NT2/D1 (cell line): ENCODE measurements at regions not wholly inside any gene's neighbourhood (a gene's known extent, or its start where the extent isn't known, plus 50 kb on each side); places are given as distances from the start of the nearest gene placed in this dataset.

Source experiments
- DNase-seq: peaks from one replicate; pipeline ENCODE4 v3.0.0-alpha.2; 2011; ENCODE audit warnings: low read depth, low spot score
- H3K27me3 ChIP-seq: 2 replicates; pipeline ENCODE4 v1.6.0; 2011; ENCODE audit warnings: mild to moderate bottlenecking; ENCODE audit not compliant: insufficient read length, insufficient read depth
- H3K36me3 ChIP-seq: 2 replicates; pipeline ENCODE4 v1.6.1; 2011; ENCODE audit warnings: mild to moderate bottlenecking, low read length, mixed read lengths; ENCODE audit not compliant: insufficient read depth, insufficient read length
- H3K4me1 ChIP-seq: 2 replicates; pipeline ENCODE4 v1.5.1; 2011; ENCODE audit not compliant: insufficient read depth, insufficient read length
- H3K4me3 ChIP-seq: 2 replicates; pipeline ENCODE4 v1.5.1; 2011; ENCODE audit warnings: low read depth; ENCODE audit not compliant: insufficient read length
- H3K9ac ChIP-seq: 2 replicates; pipeline ENCODE4 v1.6.0; 2011; ENCODE audit warnings: low read depth; ENCODE audit not compliant: insufficient read length
- H3K9me3 ChIP-seq: 2 replicates; pipeline ENCODE4 v1.5.1; 2011; ENCODE audit warnings: mild to moderate bottlenecking, low read length; ENCODE audit not compliant: insufficient read depth
- SUZ12 ChIP-seq: IDR thresholded peaks from 2 replicates; pipeline ENCODE4 v1.6.1; 2011; ENCODE audit not compliant: insufficient read length, insufficient read depth; ENCODE audit errors: extremely low read depth
- YY1 ChIP-seq: IDR thresholded peaks from 2 replicates; pipeline ENCODE4 v1.6.1; 2011; ENCODE audit not compliant: insufficient read length, insufficient read depth
- ZNF274 ChIP-seq: IDR thresholded peaks from 2 replicates; pipeline ENCODE4 v1.6.1; 2011; ENCODE audit warnings: mild to moderate bottlenecking, low read depth, low read length

DNA sequence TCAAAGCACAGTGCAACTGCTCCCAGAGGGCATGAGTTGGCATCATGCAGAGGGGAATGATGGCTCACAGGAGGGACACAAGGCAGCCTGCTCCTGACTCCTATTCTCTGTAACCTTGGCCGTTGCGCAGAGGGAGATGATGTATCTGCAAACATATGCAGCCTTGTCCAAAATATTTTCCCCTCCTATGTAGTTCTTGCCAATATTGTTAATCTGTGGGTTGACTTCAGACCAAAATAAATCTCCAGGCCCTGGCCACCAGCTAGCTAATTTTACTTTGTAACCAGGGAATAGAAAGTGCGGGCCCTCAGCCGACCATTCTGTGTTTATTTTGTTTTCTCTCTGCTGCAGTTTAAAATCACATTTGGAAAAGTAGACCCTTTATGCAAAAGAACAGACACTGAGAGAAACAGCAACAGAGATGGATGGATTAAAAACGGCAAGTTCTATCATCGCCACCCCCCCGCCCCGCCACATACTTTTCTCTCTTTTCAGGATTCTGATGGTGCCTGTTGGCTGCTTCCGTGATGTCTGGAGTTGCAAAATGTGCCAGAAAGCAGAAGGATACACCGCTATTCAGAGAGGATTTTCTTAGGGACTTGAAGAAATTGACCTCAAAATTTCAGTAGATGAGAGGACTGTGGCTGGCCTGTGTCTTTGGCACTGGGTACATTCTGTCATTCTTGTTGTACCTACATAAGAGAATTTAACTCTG lies 185.3 kb upstream of the BCOR start:
- no peak overlapping the region for H3K4me3 ChIP-seq
- no peaks in the 10 kb centered on the region for H3K27me3 ChIP-seq
- peaks cover 6% of the 10 kb centered on the region for H3K4me1 ChIP-seq
- no peaks in the 10 kb centered on the region for H3K36me3 ChIP-seq
- H3K9ac ChIP-seq, result no peak overlapping the region
- no peak for DNase-seq
- peaks cover 25% of the 10 kb centered on the region; the same call in 1 of the 2 replicates for H3K9me3 ChIP-seq
- TF ChIP-seq SUZ12 (no peak), YY1 (no peak), ZNF274 (no peak)

DNA sequence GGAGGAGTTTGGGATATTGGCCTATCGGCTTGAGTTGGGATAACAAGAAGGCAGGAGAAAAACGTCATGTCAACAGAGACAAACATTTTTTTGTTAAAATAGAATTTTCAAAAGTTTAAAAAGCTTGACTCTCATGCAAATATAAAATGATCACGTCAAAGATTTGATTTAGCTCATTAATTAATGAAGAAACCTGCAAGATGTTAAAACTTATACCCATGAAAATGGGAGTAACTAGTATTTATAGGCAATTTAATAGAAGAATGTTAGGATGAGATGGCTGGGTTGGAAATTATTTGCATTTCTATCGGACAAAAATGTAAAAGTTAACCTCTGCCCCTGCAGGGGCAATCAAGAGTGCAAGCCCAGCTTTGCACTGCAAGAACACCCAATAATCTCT lies 184.6 kb upstream of the BCOR start:
- no peak for TF ChIP-seq YY1
- no peak for TF ChIP-seq ZNF274
- TF ChIP-seq SUZ12, result no peak

DNA sequence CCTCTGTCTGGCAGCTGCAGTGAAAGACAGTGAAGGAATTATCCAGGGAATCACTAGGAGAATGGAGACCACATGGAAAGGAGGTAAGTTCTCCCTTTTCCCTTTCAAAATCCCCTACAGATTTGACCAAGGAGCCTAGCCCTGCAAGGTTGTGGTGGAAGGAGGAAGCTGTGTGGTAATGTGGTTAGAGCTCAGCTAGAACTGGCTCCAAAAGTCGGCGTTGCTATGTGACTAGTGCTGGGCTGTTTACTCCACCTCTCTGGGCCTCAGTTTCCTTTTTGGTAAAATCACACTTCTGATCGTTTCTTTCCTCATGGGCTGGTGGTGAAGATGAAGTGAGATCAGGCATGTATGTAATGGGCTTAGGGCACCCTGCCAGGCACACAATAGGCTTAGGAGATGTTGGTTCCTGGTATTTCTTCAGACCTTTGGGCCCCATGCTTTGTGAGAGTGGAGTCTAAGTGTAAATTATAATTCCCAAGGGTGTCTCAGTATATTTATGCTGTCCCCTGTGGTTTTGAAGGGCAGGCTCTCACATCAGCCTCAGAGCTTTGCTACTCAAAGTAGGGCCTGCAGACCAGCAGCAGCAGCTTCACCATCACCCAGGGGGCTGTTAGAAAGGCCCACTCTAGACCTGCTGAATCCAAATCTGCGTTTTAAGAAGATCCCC lies 183.7 kb upstream of the BCOR start:
- no peaks in the 10 kb centered on the region for H3K36me3 ChIP-seq
- no peak overlapping the region for H3K4me3 ChIP-seq
- TF ChIP-seq YY1 (no peak), SUZ12 (no peak), ZNF274 (no peak)
- H3K9ac ChIP-seq, result no peak overlapping the region
- peaks cover 25% of the 10 kb centered on the region; the same call in 1 of the 2 replicates for H3K9me3 ChIP-seq
- peaks cover 6% of the 10 kb centered on the region for H3K4me1 ChIP-seq
- H3K27me3 ChIP-seq, result no peaks in the 10 kb centered on the region
- no peak for DNase-seq

More for the DNA sequence above, 184.6 kb upstream of the BCOR start:
- Histone ChIP-seq H3K4me1 (peaks cover 6% of the 10 kb centered on the region), H3K36me3 (no peaks in the 10 kb centered on the region), H3K9ac (no peak overlapping the region), H3K9me3 (peaks cover 25% of the 10 kb centered on the region; the same call in 1 of the 2 replicates), H3K4me3 (no peak overlapping the region), H3K27me3 (no peaks in the 10 kb centered on the region)
- DNase-seq, result no peak

DNA sequence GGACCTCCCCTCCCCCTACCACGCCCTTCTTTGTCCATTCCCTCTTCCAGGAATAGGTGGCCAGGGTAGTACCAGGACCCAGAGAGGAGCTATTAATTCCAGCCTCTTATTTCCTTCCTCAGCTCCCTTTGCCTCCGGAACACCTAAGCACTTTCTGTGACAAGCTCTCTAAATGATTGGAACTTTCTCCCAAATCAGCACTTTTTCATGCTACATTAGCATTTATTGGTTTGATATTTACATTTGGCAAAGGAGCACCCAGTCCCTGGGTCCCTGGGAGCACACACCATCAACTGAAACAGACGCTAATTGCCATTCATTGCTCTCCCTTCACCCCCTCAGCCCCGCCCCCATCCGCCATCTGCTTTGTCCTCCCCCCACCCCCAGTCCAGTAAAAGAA lies 182.0 kb upstream of the BCOR start:
- no peak for DNase-seq
- TF ChIP-seq SUZ12, result no peak
- no peak for TF ChIP-seq YY1
- no peak for TF ChIP-seq ZNF274
- H3K27me3 ChIP-seq, result no peaks in the 10 kb centered on the region

DNA sequence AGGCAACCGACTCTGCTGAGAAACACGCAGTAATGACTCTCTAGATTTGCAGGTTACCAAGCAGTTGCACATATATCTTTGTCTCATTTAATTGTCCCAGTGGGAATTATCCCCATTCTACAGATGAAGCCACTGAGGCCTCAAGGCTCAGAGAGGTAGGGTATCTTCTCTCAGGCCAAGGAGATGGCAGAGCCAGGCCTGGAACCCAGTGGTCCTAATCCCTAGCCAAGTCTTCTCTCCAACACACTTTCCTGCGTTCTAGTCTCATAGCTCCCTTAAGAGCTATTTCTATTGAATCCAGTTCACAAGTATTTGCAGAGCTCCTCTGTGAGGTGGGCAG lies 181.3 kb upstream of the BCOR start:
- H3K4me1 ChIP-seq, result peaks cover 6% of the 10 kb centered on the region

More for the DNA sequence above, 182.0 kb upstream of the BCOR start:
- Histone ChIP-seq H3K9ac (peak overlapping the region; percentile 26), H3K4me3 (no peak overlapping the region), H3K36me3 (no peaks in the 10 kb centered on the region), H3K9me3 (peaks cover 9% of the 10 kb centered on the region; the same call in 1 of the 2 replicates), H3K4me1 (peaks cover 6% of the 10 kb centered on the region)

DNA sequence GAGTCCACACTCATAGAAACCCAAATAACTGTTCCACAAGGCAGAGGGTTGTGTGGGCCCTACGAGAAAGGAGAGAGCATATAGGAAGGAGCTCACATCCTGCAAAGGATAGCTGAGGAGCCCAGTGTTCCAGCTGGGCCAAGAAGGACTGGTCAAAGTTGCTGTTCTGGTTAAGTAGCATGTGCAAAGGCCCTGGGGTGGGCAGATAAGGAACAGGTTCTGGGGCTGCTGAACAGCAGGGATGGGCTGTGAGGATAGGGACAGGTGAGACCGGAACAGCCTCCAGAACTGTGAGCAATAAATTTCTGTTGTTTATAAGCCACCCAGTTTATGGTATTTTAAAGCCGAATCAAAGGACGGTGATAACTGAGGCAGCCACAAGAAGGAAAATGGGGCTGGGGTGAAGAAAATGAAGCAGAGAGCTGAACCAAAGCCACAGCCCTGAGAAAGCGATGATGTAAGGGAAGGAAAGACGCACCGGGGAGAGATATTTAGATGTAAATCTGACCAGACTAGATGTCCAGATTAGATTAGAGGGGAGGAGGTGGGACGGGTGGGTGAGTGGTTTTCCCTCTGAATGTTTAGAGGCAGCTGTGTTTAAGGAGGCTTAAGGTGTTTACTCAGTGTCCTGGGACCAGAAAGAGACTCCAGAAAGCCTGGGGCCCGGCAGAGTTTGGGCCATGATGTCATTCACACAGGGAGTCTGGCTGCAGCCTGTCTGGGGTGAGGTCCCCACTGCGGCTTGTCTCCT lies 180.8 kb upstream of the BCOR start:
- Histone ChIP-seq H3K9me3 (no peaks in the 10 kb centered on the region), H3K4me3 (no peak overlapping the region), H3K27me3 (no peaks in the 10 kb centered on the region), H3K9ac (no peak overlapping the region), H3K36me3 (no peaks in the 10 kb centered on the region), H3K4me1 (peaks cover 6% of the 10 kb centered on the region)
- TF ChIP-seq SUZ12, result no peak
- no peak for TF ChIP-seq ZNF274
- TF ChIP-seq YY1, result no peak
- no peak for DNase-seq

More for the DNA sequence above, 181.3 kb upstream of the BCOR start:
- Histone ChIP-seq H3K36me3 (no peaks in the 10 kb centered on the region), H3K9ac (peak overlapping the region; percentile 17), H3K4me3 (no peak overlapping the region), H3K27me3 (no peaks in the 10 kb centered on the region), H3K9me3 (0 out of 2 replicates have a peak, but pooled peaks cover 2% of the 10 kb centered on the region)
- no peak for DNase-seq
- TF ChIP-seq YY1 (no peak), ZNF274 (no peak), SUZ12 (no peak)

DNA sequence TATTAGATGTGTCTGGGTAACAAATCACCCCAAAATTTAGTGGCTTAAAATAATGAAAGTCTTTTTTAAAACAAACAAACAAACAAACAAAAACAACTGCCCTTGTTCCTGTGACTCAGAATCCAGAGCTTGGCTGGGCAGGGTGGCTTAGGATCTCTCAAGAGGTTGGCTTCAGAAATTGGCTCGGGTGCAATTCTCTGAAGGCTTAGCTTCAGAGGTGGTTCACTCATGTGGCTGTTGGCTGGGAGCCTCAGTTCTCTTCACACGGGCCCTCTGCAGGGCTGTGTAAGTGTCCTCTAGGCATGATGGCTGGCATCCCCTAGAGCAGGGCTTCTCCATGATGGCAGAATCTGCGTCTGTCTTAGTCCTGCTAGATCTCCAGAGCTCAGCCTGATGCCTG lies 179.9 kb upstream of the BCOR start:
- H3K4me3 ChIP-seq, result no peak overlapping the region
- no peak for TF ChIP-seq SUZ12
- no peak for TF ChIP-seq ZNF274
- TF ChIP-seq YY1, result no peak
- no peaks in the 10 kb centered on the region for H3K9me3 ChIP-seq
- H3K4me1 ChIP-seq, result peaks cover 6% of the 10 kb centered on the region
- H3K27me3 ChIP-seq, result no peaks in the 10 kb centered on the region
- H3K9ac ChIP-seq, result no peak overlapping the region
- no peak for DNase-seq
- no peaks in the 10 kb centered on the region for H3K36me3 ChIP-seq
